Renal cortical epithelial cell (primary cell): ENCODE measurements at regions not wholly inside any gene's neighbourhood (a gene's known extent, or its start where the extent isn't known, plus 50 kb on each side); places are given as distances from the start of the nearest gene placed in this dataset.
"Not testable (repeated sequence)": the region's sequence is repeated elsewhere in the genome, so short reads cannot be mapped to it uniquely, and the experiment has no call there.

Source experiments
- DNase-seq: peaks from one replicate; pipeline ENCODE4 v3.0.0-alpha.2; 2011; ENCODE audit warnings: low read depth

GRCh38 chr1:187838335-187839293 lies 1009.9 kb downstream of the PLA2G4A start:
- DNase-seq = no peak

GRCh38 chr1:187839873-187840272 lies 1011.1 kb downstream of the PLA2G4A start:
- DNase-seq = no peak

GRCh38 chr1:187840557-187840956 lies 1011.8 kb downstream of the PLA2G4A start:
- peak; percentile 6 for DNase-seq

GRCh38 chr1:187842406-187843165 lies 1013.8 kb downstream of the PLA2G4A start:
- DNase-seq = peak; percentile 77

GRCh38 chr1:187844313-187844712 lies 1015.6 kb downstream of the PLA2G4A start:
- no peak for DNase-seq

- no peak for DNase-seq
These were observed 1018.8 kb downstream of the PLA2G4A start for GRCh38 chr1:187847531-187847930.

GRCh38 chr1:187848321-187848720 lies 1019.6 kb downstream of the PLA2G4A start:
- no peak for DNase-seq

- DNase-seq = not testable (repeated sequence)
These were observed 1021.4 kb downstream of the PLA2G4A start for GRCh38 chr1:187850146-187850545.

GRCh38 chr1:187853505-187853904 lies 1024.8 kb downstream of the PLA2G4A start:
- no peak for DNase-seq

GRCh38 chr1:187854457-187854856 lies 1025.7 kb downstream of the PLA2G4A start:
- DNase-seq = no peak

GRCh38 chr1:187862506-187862905 lies 1033.8 kb downstream of the PLA2G4A start:
- DNase-seq = peak; percentile 81

GRCh38 chr1:187870552-187870951 lies 1041.8 kb downstream of the PLA2G4A start:
- no peak for DNase-seq

- DNase-seq = peak; percentile 78
These were observed 1042.6 kb downstream of the PLA2G4A start for GRCh38 chr1:187871177-187871845.

GRCh38 chr1:187872550-187872949 lies 1043.8 kb downstream of the PLA2G4A start:
- DNase-seq = no peak

- no peak for DNase-seq
These were observed 1044.4 kb downstream of the PLA2G4A start for GRCh38 chr1:187873126-187873525.

GRCh38 chr1:187876775-187877174 lies 1048.0 kb downstream of the PLA2G4A start:
- DNase-seq = no peak

GRCh38 chr1:187877220-187877619 lies 1048.5 kb downstream of the PLA2G4A start:
- no peak for DNase-seq

GRCh38 chr1:187878883-187879282 lies 1050.1 kb downstream of the PLA2G4A start:
- DNase-seq = no peak

GRCh38 chr1:187883356-187883755 lies 1054.6 kb downstream of the PLA2G4A start:
- DNase-seq = no peak

- DNase-seq = no peak
These were observed 1063.4 kb downstream of the PLA2G4A start for GRCh38 chr1:187891993-187892682.

GRCh38 chr1:187892683-187893039 lies 1063.9 kb downstream of the PLA2G4A start:
- DNase-seq = no peak

GRCh38 chr1:187893471-187893870 lies 1064.7 kb downstream of the PLA2G4A start:
- DNase-seq = no peak
